HT1080 (cell line): ENCODE measurements at regions not wholly inside any gene's neighbourhood (a gene's known extent, or its start where the extent isn't known, plus 50 kb on each side); places are given as distances from the start of the nearest gene placed in this dataset.

ENCODE experiments used
- DNase-seq: peaks from one replicate; pipeline ENCODE4 v3.0.0-alpha.2; 2015; ENCODE audit warnings: low read depth

DNA sequence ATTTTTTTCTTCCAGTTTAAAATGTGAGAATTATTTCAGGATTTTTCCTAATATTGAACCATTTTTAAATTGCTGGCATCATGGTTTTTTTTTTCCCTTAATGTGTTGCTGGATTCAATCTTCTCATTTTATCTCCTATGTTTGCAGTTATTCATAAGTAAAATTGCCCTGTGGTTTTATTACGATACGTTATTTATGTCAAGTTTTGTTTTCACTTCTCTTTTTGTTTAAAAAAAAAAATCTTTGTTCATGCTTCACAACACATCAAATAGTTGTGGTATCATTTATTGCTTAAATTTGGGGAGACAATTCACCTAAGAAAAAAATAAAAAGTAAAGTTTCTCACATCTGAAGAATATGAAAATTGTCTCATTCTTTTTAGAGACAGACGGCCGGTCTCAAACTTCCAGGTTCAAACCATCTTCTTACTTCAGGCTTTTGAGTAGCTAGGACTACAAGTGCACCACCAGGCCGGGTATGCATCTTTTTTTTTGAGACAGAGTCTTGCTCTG lies 239.3 kb upstream of the ID4 start:
- DNase-seq: no peak

GRCh38 chr6:19599796-19600464 lies 237.2 kb upstream of the ID4 start:
- no peak for DNase-seq

DNA sequence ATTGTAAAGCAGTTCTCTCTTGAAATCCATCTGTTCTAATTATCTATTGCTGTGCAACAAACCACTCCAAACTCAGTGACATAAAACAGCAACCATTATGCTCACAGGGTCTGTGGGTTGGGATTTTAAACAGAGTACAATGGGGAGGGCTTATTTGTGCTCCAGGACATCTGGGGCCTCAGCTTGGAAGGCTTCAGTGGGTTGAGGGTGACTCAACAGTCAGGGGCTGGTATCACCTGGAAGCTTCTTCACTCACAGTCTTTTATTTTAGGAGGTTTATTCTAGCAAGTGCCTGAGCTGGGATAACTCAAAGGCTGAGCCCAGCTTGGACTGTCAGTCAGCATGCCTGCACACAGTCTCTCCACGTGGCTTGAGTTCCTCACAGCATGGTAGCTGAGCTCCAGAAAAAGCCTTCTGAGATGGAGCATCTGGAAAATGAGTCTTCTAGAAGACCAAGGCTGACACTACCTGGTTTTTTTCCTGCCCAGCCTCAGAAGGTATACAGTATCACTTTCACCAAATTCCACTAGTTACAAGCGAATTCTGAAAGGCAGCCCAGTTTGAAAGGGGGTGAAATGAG lies 234.6 kb upstream of the ID4 start:
- DNase-seq: no peak

DNA sequence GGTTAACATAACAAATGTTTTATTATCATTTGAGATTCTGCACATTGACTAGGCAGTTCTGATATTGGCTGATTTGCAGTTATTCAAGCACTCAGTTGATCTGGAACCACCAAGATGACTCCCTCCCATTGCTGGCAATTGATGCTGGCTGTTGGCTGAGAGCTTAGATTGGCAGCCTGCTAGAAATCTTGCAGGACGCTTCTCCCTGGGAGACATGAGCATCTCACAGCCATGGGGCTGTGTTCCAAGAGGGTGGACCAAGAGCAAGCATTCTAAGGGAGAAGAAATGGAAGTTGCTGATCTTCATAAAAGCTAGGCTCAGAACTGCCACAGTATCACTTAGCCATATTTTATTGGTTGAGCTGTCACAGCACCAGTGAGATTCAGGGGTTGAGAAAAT lies 233.4 kb upstream of the ID4 start:
- DNase-seq: no peak

DNA sequence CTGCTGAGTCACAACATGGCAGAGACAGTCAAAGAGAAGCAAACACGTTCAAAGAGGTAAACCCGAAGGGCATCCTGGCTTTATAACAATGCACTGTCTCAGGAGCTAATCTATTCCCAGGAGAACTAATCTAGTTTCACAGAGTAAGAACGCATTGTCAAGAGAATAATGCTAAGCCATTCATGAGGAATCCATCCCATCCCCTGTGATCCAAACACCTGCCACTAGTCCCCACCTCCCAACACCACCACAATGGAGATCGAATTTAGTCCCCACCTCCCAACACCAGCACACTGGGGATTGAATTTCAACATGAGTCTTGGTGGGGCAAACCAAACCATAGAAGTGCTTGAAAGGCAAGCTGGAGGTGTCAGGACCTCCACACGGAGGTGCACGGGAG lies 231.5 kb upstream of the ID4 start:
- no peak for DNase-seq

DNA sequence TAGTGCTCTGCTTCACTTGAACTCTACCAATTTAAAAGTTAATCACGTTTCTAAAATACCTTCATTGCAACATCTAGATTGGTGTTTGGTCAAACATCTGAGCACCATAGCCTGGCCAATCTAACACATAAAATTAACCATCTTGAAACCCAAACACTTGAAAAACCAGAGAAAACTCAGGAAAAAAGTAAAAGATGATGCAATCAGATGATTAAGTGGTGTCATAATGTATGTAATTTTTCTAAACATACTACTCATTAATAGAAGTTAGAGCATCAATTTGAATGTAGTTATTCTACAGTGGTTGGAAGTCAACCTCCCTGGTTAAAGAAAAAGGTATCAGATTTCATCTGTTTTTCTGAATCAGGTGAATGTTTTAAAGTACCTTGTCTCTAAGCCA lies 228.6 kb upstream of the ID4 start:
- no peak for DNase-seq

- no peak for DNase-seq
Observed at GRCh38 chr6:19609972-19610641, 227.1 kb upstream of the ID4 start.

- DNase-seq: peak; percentile 3
Observed at GRCh38 chr6:19612672-19613466, 224.3 kb upstream of the ID4 start.

- DNase-seq: no peak
Observed at GRCh38 chr6:19613678-19614077, 223.5 kb upstream of the ID4 start.

DNA sequence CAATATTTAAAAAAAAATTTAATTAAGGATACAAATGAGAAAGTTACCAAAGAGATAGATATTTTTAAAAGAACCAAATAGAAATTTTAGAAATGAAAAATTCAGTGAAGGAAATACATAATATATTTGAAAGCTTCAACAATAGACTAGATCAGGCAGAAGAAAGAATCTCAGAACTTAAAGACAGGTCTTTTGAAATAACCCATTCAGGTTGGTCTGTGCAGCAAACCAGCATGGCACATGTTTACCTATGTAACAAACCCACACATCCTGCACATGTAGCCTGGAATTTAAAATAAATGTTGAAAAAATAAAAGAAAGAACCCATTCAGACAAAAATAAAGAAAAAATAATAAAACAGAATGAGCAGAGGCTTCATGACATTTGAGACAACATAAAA lies 221.1 kb upstream of the ID4 start:
- no peak for DNase-seq

- no peak for DNase-seq
Observed at GRCh38 chr6:19632230-19632629, 204.9 kb upstream of the ID4 start.

DNA sequence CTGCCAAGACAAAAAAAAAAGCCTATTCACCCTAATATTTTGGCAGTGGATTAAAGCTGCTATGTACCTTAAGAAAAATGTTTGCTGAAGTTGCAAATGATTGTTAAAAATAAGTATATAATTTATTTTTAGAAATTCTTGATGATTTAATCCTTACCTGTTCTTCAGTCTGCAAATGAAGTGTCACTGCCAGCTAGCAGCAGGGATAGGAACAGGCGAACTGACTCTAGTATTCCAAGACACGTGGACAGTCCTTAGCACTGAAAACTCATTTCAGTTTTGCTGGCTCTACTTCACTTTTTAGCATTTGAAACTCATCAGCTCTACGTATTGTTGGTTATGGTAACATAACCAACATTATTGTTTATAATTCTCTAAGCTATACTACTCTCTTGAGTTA lies 204.4 kb upstream of the ID4 start:
- no peak for DNase-seq

DNA sequence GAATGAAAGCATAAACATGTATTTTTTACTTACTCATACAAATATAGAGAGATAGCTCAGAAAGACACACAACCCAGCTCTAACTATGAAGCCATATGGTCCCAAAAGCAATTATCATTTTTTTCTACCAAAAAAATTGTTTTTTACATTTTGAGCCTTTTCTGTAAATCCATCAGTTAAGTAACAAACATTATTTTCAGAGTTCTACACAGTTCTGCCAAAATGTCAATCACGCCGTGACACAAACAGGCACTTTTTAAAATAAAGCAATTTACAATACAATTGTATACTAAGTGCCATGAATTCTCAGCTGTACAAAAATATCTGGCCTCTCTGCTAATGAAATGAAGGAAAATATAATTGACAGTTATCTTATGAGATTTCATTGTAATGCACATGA lies 201.4 kb upstream of the ID4 start:
- DNase-seq: no peak

GRCh38 chr6:19637010-19637409 lies 200.2 kb upstream of the ID4 start:
- DNase-seq: no peak

DNA sequence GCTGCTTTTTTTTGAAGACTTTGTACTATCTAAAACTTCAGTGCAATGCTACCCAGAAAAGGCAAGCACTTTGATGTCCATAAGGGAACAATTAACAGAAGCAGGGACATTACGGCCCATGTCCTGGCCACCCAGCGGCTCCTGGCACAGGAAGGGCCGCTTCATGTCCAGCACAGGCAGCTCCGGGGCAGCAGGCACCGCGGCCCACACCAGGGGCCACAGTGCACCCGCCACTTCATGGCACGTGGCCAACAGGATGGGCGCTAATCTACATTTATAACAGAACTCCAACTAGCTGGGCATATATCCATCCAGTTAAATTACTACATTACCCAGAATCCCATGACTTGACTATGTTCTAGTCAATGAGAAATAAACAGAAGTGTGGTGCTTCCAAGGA lies 198.2 kb upstream of the ID4 start:
- no peak for DNase-seq

- DNase-seq: no peak
Observed at GRCh38 chr6:19643287-19643686, 193.9 kb upstream of the ID4 start.

GRCh38 chr6:19643713-19644112 lies 193.5 kb upstream of the ID4 start:
- no peak for DNase-seq

- DNase-seq: no peak
Observed at GRCh38 chr6:19655744-19656143, 181.4 kb upstream of the ID4 start.

DNA sequence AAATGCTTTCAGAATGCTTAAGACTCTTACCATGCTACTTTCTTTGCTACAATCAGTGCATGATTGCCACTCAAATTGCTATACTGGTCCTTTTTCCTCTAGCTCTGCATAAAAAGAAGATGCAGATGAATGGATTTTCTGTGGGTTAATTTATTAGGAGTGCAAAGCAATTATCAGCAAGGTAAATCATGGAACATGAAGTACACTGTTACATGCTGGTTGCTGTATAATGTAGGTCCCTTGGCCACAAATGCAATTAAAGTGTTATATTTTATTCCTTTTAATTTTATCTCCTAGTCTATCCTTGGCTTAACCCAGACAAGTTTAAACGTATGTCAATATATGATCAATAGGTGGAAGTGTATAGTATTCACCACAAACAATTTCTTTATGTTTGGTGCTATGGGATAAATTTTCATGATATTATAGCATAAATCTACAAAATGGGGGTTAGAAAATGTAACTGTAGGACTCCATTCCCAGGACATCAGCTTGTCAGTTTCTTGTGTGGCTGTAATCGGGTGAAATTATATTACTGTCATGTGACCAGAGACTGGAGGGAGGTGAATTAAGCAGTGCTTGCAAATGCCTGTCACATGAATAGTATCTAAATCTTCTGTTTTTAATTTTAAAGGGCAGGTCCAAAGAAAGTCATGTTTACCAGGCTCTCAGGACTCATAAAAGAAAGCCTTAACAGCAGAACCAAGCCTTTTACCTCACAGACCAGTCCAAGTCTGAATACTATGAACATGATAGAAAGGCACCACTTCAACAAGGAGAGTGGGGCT lies 176.9 kb upstream of the ID4 start:
- no peak for DNase-seq

GRCh38 chr6:19662911-19663310 lies 174.3 kb upstream of the ID4 start:
- no peak for DNase-seq

- DNase-seq: no peak
Observed at GRCh38 chr6:19663479-19663878, 173.7 kb upstream of the ID4 start.
